Coronary artery (tissue), 2 donors: ENCODE measurements at regions not wholly inside any gene's neighbourhood (a gene's known extent, or its start where the extent isn't known, plus 50 kb on each side); places are given as distances from the start of the nearest gene placed in this dataset.

ENCODE experiments used
- DNase-seq: peaks from one replicate; pipeline ENCODE4 v3.0.0-alpha.2; 2017; ENCODE audit warnings: low spot score
- H3K27ac ChIP-seq, 2 donors: fragments of 200-600 bp; sonication (generic); one replicate each; pipeline ENCODE4 v1.5.1; 2016 to 2019
- H3K4me3 ChIP-seq: fragments of 200-600 bp; sonication (generic); 2 replicates; pipeline ENCODE4 v1.5.1; 2016; ENCODE audit warnings: mild to moderate bottlenecking, moderate library complexity
- CTCF ChIP-seq: fragments of 200-600 bp; sonication (generic); IDR thresholded peaks from one replicate; pipeline ENCODE4 v1.5.1; 2019; ENCODE audit warnings: antibody characterized with exemption

- Histone ChIP-seq H3K27ac (no peak overlapping the region), H3K4me3 (no peak overlapping the region)
- TF ChIP-seq CTCF = no peak
- no peak for DNase-seq
Measured at GRCh38 chr9:27732494-27732893, 159.2 kb upstream of the C9orf72 start.

GRCh38 chr9:27743490-27743889 is 170.2 kb upstream of the C9orf72 start:
- TF ChIP-seq CTCF = no peak
- Histone ChIP-seq H3K4me3 (no peak overlapping the region), H3K27ac (no peak overlapping the region)
- DNase-seq = no peak

- Histone ChIP-seq H3K4me3 (no peak overlapping the region), H3K27ac (no peak overlapping the region)
- no peak for DNase-seq
- no peak for TF ChIP-seq CTCF
Measured at GRCh38 chr9:27747450-27747849, 174.2 kb upstream of the C9orf72 start.

- Histone ChIP-seq H3K4me3 (no peak overlapping the region), H3K27ac (no peak overlapping the region)
- DNase-seq = no peak
- TF ChIP-seq CTCF = no peak
Measured at GRCh38 chr9:27749838-27750237, 176.6 kb upstream of the C9orf72 start.

- no peak overlapping the region for H3K4me3 ChIP-seq
- DNase-seq = no peak
- H3K27ac ChIP-seq = no peak overlapping the region
- TF ChIP-seq CTCF = no peak
Measured at GRCh38 chr9:27750566-27750965, 177.3 kb upstream of the C9orf72 start.

GRCh38 chr9:27752069-27752468 is 178.8 kb upstream of the C9orf72 start:
- H3K27ac ChIP-seq = no peak overlapping the region
- DNase-seq = no peak
- no peak for TF ChIP-seq CTCF
- H3K4me3 ChIP-seq = no peak overlapping the region

GRCh38 chr9:27755846-27756245 is 182.6 kb upstream of the C9orf72 start:
- Histone ChIP-seq H3K4me3 (no peak overlapping the region), H3K27ac (no peak overlapping the region)
- TF ChIP-seq CTCF = no peak
- no peak for DNase-seq
